GM18519 (cell line): ENCODE measurements at regions not wholly inside any gene's neighbourhood (a gene's known extent, or its start where the extent isn't known, plus 50 kb on each side); places are given as distances from the start of the nearest gene placed in this dataset.

ENCODE experiments used
- ATAC-seq: cut with Tn5 transposase; IDR thresholded peaks from one replicate; pipeline ENCODE4 v1.9.1; 2021; ENCODE audit warnings: mild to moderate bottlenecking, moderate library complexity; ENCODE audit not compliant: unreplicated experiment, low FRiP score

DNA sequence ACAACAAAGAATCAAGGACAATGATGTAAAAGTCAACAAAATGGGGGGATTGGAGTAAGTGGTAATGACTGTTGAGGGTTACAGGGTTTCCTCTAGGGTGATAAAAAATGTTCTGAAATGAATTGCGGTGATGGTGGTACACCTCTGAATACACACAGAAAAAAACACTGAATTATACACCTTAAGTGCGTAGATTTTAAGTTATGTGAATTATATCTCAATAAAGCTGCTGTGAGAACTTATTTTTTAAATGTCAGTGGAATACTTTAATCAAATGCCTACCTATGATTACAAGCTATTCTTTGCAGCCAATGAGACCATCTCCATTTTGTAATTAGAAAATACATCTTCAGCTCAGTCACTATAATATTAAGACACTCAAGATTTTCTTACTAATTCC lies 53.5 kb downstream of the ZNF608 start:
- no peak for ATAC-seq

DNA sequence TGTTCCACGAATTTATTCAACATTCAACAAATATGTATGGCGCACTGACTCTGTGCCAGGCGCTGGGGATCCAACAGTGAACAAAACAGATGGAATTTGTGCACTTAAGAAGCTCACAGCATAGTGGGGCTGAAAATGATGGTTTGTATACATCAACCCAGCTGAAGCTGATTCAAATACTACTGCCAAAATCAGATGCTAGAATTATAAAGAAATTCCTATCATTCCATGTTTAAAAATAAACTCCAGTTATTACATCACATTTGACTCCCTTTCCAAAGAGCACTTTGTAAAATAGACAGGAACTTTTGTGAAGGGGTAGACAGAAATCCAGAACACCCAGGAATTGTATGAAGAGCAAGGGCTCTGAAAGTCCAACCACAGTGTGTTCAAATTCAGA lies 54.1 kb downstream of the ZNF608 start:
- no peak for ATAC-seq

GRCh38 chr5:124689653-124690052 lies 56.8 kb downstream of the ZNF608 start:
- ATAC-seq, result no peak

GRCh38 chr5:124686239-124687004 lies 60.0 kb downstream of the ZNF608 start:
- ATAC-seq, result no peak

DNA sequence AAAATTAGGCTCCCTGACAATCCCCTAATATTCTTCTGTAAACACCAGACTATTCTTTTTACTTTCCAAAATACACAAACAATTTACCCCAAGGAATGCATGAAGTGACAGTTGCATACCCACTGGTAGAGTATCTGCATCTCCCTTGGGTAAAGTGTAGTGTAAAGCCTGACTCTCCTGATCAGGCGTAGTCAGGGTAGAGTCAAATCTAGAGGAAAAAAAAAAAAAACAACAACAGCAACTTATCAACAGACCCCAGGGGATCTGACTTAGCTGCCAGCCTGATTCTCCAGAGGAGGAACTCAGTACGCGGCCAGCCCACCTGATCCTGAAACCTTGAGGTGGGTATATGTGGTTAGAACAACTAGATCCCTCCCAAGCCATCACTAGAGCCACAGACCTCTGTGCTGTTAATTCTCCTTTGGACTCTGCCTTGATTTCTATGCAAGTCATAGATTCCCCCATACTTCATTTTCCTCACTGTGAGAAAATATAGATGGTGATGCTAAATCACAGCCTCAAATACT lies 61.0 kb downstream of the ZNF608 start:
- ATAC-seq, result no peak

DNA sequence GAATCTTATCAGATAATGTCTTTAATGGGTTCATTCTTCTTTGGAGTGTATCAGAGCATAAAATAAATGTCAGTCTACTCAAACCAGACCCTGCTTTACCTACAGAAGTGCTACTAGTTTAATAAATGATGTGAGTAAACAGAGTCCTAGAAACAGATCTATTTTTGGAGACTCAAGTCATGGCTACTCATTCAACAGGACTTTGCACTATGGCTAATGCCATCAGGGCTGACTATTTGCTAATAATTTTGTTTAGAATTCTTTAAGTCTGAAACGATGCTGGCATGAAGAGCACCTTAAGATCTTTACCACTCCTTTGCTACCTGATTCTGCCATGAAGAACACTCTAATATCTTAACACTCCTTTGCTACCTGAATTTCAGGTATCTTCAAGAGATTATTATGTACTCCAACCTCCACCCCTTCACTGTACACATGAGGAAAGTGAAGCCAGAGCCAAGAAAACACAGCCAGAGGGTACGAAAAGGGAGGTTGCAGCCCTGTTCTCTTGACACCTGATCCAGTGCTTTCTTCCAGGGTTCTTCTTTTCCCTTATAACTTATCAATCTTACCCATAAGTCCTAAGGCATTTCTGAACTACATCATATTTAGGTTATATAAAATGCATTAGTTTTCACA lies 62.4 kb downstream of the ZNF608 start:
- ATAC-seq, result no peak

DNA sequence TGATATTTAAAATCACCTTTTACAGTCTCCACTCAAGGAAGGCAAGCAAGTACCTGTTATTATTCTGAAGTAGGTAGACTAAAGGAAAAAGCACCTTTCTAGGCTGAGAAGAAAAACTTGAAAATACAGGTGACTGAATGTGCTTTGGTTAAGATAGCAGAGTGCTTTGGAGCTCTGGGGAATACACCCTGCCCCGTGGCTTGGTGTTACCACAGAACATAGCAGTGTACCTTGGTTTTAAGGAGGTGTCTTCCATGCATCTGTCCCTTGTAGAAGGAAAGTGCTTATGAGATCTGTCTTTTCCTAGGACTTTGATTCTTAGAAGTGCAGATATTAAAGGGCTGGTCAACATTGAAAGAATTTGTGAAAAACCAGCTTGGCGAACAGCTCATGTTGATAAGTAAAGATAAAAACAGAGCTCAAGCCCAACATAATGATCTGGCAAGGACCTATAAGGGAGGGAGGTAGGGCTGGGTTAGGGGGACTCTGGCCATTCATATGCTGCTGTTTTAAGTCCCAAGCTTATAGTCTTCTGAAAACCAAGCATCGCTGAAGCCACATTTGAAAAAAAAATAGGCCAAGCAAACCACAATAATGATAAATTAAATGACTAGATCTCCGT lies 66.8 kb downstream of the ZNF608 start:
- no peak for ATAC-seq

DNA sequence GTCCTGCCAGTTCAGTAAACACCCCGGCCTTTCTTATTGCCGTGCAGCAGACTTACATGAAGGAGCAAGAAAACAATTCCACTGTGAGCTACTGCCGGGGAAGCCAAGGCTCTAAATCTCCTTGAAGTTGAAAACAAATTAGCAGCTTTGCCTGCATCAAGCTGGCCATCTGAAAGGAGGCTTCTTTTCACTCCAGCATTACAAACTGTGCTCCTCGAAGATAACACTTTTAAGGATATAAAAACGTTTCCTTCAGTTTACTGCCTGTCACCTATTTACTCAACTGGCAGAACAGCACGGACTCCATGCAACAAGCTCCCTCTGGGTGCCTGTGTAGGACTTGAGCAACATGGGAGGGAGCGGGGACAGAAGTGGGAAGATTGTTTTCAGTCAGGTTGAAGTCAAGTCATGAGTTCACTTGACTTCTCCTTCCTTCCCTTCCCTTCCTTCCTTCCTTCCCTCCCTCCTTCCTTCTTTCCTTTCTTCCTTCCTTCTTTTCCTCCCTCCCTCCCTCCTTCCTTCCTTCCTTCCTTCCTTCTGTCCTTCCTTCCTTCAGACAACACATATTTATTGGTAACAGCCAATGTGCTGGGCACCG lies 67.4 kb downstream of the ZNF608 start:
- no peak for ATAC-seq

- ATAC-seq, result no peak
Measured at GRCh38 chr5:124678468-124678867, 68.0 kb downstream of the ZNF608 start.

DNA sequence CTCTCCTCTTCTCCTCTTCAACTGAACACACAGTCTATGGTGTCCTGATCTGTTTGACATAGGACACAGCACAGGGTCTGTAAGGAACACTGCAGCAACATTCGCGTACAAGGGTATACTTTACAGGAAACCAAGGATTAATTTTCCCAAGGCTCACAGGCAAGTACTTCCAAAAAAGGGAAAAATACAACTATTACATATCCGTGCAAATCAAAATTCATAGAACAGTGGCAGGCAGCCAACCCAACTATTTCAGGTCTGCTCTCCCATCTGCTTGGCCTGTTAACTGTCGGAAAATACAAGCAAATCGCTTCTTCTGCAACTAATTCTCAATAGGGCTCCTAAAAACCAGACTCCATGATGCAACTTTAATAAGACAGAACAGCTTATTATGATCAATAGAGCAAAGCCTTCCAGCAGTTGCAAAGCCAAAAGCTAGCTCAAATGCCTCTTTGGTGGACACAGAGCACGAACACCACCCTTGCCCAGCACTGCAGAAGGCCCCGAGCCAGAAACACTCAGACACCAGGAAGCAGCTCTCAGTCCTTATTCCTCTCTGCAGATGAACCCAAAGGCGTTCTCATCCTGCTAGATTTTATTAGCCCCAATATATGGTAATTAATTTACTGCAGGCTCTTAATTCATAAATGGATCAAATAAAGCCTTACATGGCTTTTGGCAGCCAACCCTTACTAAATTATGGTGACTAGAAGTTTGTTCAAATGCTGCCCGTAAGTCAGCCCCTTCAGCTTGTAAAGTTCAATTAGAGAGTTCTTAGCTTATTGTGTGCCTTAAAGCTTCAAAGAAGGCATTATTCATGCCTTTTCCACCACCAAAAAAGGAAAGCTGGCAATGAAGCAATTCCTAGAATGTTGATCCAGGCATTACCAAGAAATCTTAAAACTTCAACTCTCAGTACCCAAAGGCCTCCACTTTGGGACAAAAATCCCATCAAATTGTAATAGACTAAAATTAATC lies 68.8 kb downstream of the ZNF608 start:
- ATAC-seq, result no peak

GRCh38 chr5:124675931-124676846 lies 70.2 kb downstream of the ZNF608 start:
- ATAC-seq, result no peak

DNA sequence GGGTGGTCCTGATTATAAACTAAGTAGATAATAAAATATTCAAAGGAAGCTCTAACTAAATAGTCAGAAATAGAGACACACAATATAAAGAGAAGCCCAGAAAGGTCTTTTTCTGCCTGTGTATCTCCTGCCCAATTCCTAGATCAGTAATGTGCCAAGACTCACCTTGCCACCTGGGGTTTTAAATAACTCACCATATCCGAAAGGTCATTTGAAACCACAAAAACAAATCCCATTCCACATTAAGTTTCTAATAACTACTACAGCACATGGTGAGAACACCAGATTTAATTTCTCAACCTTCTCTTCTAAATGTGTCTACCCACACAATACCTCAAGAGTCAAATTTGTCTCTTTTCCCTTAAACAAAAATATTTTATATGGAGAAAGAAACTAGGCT lies 75.2 kb downstream of the ZNF608 start:
- no peak for ATAC-seq

- ATAC-seq, result no peak
Measured at GRCh38 chr5:124670722-124671184, 75.7 kb downstream of the ZNF608 start.

GRCh38 chr5:124669956-124670721 lies 76.3 kb downstream of the ZNF608 start:
- no peak for ATAC-seq

- no peak for ATAC-seq
Measured at GRCh38 chr5:124669300-124669648, 77.2 kb downstream of the ZNF608 start.

- no peak for ATAC-seq
Measured at GRCh38 chr5:124668353-124669299, 77.8 kb downstream of the ZNF608 start.

DNA sequence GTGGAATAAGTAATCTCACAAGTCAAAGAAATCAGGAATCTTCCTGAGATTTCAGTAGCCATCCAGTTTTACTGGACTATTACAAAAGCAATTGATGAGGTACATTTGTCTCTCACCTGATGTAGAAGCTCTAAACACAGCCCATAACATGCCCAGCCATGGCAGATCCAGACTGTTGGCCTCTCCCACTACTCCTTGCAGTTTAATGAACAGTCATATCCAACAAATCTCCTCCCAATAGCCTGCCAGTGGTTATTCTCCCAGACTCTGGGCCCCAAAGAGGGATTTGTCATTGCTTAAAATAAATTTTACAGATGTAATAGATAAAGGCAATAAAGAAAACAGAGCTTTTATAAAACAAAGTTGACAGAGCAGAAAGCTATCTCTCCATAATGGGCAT lies 80.8 kb downstream of the ZNF608 start:
- ATAC-seq, result no peak
